BLaER1 treated with 17β-estradiol and CSF1 and Interleukin-3, amounts not matched to agents 10 nM and 100 nM (cell line): ENCODE measurements at regions not wholly inside any gene's neighbourhood (a gene's known extent, or its start where the extent isn't known, plus 50 kb on each side); places are given as distances from the start of the nearest gene placed in this dataset.

Experiments used
- H3K27ac ChIP-seq, 11 experiments: shearing (Covaris generic); formaldehyde crosslinking; 2 replicates each; pipeline ENCODE4 v1.8.1; 2022
- H3K27me3 ChIP-seq, 11 experiments: shearing (Covaris generic); formaldehyde crosslinking; 2 replicates each; pipeline ENCODE4 v1.8.1; 2022
- H3K36me3 ChIP-seq, 11 experiments: shearing (Covaris generic); formaldehyde crosslinking; 2 replicates each; pipeline ENCODE4 v1.8.1; 2022
- H3K4me1 ChIP-seq, 10 experiments: shearing (Covaris generic); formaldehyde crosslinking; 2 replicates each; pipeline ENCODE4 v1.8.1; 2022
- H3K4me2 ChIP-seq, 11 experiments: shearing (Covaris generic); formaldehyde crosslinking; 2 replicates each; pipeline ENCODE4 v1.8.1; 2022
- H3K4me3 ChIP-seq, 10 experiments: shearing (Covaris generic); formaldehyde crosslinking; 2 replicates each; pipeline ENCODE4 v1.8.1; 2022
- H3K9ac ChIP-seq, 11 experiments: shearing (Covaris generic); formaldehyde crosslinking; 2 replicates each; pipeline ENCODE4 v1.8.1; 2022
- H3K9me3 ChIP-seq, 11 experiments: shearing (Covaris generic); formaldehyde crosslinking; replicated peaks in 1 of 11; 2 replicates each; pipeline ENCODE4 v1.8.1; 2022
- H4K20me1 ChIP-seq, 11 experiments: shearing (Covaris generic); formaldehyde crosslinking; 2 replicates each; pipeline ENCODE4 v1.8.1; 2022
- Cebpa-rat ChIP-seq, 11 experiments: shearing (Covaris generic); IDR thresholded peaks; 2 replicates each; pipeline ENCODE4 v1.8.1; 2022

DNA sequence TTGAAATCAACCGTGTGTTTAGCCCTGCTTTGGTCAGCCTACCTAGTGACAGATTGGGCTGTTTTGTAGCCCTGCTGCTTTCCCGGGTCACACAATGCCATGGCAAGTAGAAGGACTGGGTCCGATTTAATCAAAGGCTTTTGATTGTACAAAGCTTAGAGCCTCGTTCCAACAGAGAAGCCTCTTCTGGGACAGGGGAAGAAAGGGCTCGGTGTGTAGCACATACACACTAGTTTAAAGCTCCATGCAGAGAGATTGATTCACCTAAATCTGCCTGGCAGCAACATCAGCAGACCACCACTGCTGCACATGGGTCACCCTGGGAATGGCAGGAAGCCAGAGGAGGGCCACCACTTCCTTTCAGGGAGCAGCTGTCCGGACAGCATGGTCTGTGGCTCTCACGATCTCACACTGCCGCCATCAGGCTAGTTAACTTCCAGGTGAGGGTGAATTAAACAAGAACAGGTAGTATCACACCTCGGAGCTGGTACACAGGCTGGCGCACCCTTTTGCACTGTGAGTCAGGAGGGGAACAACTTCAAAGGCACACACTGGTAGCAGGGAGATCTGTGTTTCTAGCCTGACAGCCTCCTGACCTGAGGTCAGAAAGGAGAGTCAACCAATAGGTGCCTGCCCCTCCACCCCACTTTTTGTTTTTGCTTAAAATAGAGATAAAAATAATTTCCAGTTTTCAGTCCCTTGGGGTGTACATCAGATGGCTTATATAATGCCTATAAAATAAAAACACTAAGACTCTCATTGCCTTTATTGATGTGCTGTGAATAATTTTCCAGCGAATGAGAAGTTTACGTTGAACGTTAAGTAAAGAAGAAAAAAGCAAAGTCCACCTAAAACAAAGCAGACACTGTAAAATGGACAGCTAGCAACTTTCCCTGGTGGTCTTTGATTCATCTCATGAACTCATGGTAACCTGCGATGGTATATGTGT lies 108.5 kb downstream of the CDCA7 start:
- Histone ChIP-seq H3K4me2 (peak overlapping the region in 7 of 11 experiments; percentile 1 to 39 (median 30); a peak in 10 of 22 replicates), H3K4me1 (peaks cover 0 to 7% (median 6%) of the 10 kb centered on the region in 10 experiments; a peak in 11 of 20 replicates), H3K9me3 (no peaks in the 10 kb centered on the region), H3K27ac (no peak overlapping the region), H3K27me3 (no peaks in the 10 kb centered on the region), H3K9ac (no peak overlapping the region), H3K36me3 (no peaks in the 10 kb centered on the region), H3K4me3 (no peak overlapping the region), H4K20me1 (no peaks in the 10 kb centered on the region)
- no peak for TF ChIP-seq Cebpa-rat (IDR thresholded peaks at IDR 0.05)

DNA sequence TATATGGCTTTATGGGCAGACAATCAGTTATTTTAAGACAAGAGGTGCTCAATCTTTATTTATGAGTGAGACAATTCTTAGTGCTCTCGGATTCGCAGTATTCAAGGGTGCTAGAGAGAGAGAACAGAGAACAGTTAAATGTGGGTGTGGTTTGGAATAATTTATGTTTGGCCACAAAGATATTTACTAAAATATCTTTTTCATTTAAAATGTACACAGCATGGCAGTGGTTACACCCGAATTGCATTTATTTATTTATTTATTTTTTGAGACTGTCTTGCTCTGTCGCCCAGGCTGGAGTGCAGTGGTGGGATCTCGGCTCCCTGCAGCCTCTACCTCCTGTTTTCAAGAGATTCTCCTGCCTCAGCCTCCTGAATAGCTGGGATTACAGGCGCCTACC lies 109.2 kb downstream of the CDCA7 start:
- H4K20me1 ChIP-seq = no peaks in the 10 kb centered on the region
- no peak overlapping the region for H3K4me2 ChIP-seq

DNA sequence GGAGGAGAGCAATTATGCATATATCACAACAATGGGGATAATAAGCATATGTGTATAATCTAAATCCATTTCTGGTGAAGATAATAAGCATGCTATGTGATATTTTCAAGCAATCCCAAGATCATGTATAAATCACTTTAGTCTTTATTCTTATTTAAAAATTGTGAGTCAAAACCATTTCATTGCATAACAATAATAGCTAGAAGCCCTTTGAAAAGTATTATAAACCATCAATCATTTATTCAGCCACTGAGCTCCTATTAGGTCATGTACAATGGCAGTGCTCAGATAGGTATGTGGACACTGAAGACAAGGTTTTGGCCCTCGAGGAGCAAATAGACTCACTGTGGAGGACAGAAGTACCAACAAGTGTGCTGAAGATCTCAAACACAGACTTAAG lies 113.1 kb downstream of the CDCA7 start:
- no peaks in the 10 kb centered on the region for H3K36me3 ChIP-seq
- H3K9me3 ChIP-seq = peaks cover 4 to 16% (median 10%) of the 10 kb centered on the region in 11 experiments; a peak in 11 of 22 replicates
- H3K27ac ChIP-seq = no peak overlapping the region
- H3K9ac ChIP-seq = no peak overlapping the region
- H4K20me1 ChIP-seq = no peaks in the 10 kb centered on the region
- TF ChIP-seq Cebpa-rat (IDR thresholded peaks at IDR 0.05) = no peak
- no peak overlapping the region for H3K4me3 ChIP-seq
- H3K4me1 ChIP-seq = peaks cover 0 to 6% (median 5%) of the 10 kb centered on the region in 10 experiments; a peak in 11 of 20 replicates
- no peak overlapping the region for H3K4me2 ChIP-seq
- H3K27me3 ChIP-seq = no peaks in the 10 kb centered on the region

More for the DNA sequence above, 109.2 kb downstream of the CDCA7 start:
- Histone ChIP-seq H3K36me3 (no peaks in the 10 kb centered on the region), H3K4me1 (peaks cover 0 to 7% (median 6%) of the 10 kb centered on the region in 10 experiments; a peak in 11 of 20 replicates), H3K27me3 (no peaks in the 10 kb centered on the region), H3K9ac (no peak overlapping the region), H3K9me3 (peaks cover 0 to 1% (median 0%) of the 10 kb centered on the region in 11 experiments; a peak in 3 of 22 replicates), H3K27ac (no peak overlapping the region), H3K4me3 (no peak overlapping the region)
- TF ChIP-seq Cebpa-rat (IDR thresholded peaks at IDR 0.05) = no peak

DNA sequence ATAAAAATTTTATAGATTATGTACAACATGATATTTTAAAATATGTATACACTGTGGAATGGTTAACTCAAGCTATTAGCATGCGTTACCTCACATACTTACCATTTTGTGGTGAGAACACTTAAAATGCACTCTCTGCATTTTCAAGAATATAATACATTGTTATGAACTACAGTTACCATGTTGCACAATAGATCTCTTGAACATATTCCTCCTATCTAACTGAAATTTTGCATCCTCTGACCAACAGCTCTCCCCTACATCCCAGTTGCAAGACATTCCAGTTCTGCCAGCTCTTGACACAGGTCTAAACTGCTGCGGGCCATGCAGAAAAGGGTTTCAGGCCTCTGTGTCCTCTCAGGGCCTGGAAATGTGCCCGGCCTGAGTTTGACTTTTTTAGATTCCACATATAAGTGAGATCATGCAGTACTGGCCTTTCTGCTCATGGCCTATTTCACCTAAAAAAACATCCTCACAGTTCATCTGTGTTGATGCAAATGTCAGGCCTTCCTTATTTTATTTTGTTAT lies 113.7 kb downstream of the CDCA7 start:
- H3K4me1 ChIP-seq = peaks cover 0 to under 1% (median under 1%) of the 10 kb centered on the region in 10 experiments; a peak in 3 of 20 replicates
- no peak overlapping the region for H3K4me2 ChIP-seq
- no peaks in the 10 kb centered on the region for H3K36me3 ChIP-seq
- no peak overlapping the region for H3K4me3 ChIP-seq
- H3K9ac ChIP-seq = no peak overlapping the region
- H3K27me3 ChIP-seq = no peaks in the 10 kb centered on the region
- no peak overlapping the region for H3K27ac ChIP-seq
- H4K20me1 ChIP-seq = no peaks in the 10 kb centered on the region
- TF ChIP-seq Cebpa-rat (IDR thresholded peaks at IDR 0.05) = no peak
- peaks cover 4 to 16% (median 10%) of the 10 kb centered on the region in 11 experiments; a peak in 11 of 22 replicates for H3K9me3 ChIP-seq

DNA sequence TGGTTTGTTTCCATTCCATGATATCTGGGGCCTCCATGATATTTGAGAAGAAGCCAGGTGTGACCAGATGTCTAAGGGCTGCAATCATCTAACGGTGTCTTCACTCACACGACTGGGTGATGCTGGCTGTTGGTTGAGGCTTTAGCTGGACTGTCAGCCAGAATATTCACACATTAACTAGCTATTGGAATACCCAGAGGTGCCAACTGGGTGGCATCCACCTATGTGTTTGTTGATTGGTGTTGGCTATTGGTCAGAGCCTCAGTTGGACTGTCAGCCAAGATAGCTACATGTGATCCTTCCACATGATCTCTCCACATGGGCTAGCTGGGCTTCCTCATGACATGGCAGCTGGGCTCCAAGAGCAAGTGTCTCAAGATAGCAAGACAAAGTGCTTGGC lies 117.4 kb downstream of the CDCA7 start:
- Histone ChIP-seq H3K9me3 (peaks cover 4 to 16% (median 10%) of the 10 kb centered on the region in 11 experiments; a peak in 11 of 22 replicates), H3K4me3 (no peak overlapping the region), H3K27me3 (no peaks in the 10 kb centered on the region), H3K36me3 (no peaks in the 10 kb centered on the region), H4K20me1 (no peaks in the 10 kb centered on the region), H3K4me1 (no peaks in the 10 kb centered on the region), H3K4me2 (no peak overlapping the region), H3K9ac (no peak overlapping the region), H3K27ac (no peak overlapping the region)
- no peak for TF ChIP-seq Cebpa-rat (IDR thresholded peaks at IDR 0.05)

DNA sequence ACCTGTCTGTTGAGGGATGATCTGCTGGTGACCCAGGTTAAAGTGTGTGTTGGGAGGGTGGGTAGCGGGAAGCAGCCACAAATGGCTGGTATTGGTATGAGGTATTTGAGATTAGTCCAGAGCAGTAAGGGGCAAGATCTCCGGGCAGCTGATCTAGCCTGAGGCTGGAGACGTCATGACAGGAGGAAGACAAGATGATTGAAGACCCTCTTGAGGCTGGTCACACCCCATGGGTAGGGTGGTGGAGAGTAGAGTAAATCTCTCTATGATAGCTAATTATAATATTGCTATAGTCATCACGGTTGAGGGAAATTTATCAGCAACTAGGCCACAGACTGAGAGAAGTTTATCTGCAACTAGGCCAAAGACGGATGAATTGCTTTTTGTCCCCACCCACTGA lies 128.5 kb downstream of the CDCA7 start:
- Histone ChIP-seq H3K4me2 (peak overlapping the region in 3 of 11 experiments; percentile 5 to 29 (median 22); a peak in 1 of 22 replicates), H3K36me3 (no peaks in the 10 kb centered on the region), H3K9me3 (no peaks in the 10 kb centered on the region), H3K27ac (no peak overlapping the region), H3K9ac (no peak overlapping the region), H3K4me1 (no peaks in the 10 kb centered on the region), H3K4me3 (no peak overlapping the region), H4K20me1 (no peaks in the 10 kb centered on the region), H3K27me3 (no peaks in the 10 kb centered on the region)
- TF ChIP-seq Cebpa-rat (IDR thresholded peaks at IDR 0.05) = no peak

DNA sequence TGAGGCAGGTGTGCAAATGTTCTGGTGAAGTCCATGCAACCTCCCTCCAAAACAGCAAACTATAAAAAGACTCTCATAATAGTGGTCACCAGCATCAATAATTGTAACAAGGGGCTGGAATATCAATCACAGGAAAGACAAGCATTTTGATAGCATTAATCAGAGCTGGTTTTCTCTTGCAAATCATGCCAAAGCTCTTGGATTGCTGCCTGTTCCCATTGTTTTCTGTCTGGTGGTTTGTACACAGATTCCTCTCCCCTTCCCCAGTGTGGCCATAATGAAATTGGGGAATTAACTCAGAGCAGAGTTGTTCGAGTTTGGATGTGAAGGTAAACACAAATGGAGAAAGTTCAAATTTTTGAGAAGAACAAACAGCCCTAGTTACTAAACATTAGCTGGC lies 134.2 kb downstream of the CDCA7 start:
- Histone ChIP-seq H3K4me3 (no peak overlapping the region), H3K36me3 (no peaks in the 10 kb centered on the region), H3K9ac (no peak overlapping the region), H3K27ac (no peak overlapping the region), H4K20me1 (no peaks in the 10 kb centered on the region), H3K27me3 (no peaks in the 10 kb centered on the region), H3K4me2 (no peak overlapping the region), H3K4me1 (no peaks in the 10 kb centered on the region), H3K9me3 (no peaks in the 10 kb centered on the region)
- TF ChIP-seq Cebpa-rat (IDR thresholded peaks at IDR 0.05) = no peak

DNA sequence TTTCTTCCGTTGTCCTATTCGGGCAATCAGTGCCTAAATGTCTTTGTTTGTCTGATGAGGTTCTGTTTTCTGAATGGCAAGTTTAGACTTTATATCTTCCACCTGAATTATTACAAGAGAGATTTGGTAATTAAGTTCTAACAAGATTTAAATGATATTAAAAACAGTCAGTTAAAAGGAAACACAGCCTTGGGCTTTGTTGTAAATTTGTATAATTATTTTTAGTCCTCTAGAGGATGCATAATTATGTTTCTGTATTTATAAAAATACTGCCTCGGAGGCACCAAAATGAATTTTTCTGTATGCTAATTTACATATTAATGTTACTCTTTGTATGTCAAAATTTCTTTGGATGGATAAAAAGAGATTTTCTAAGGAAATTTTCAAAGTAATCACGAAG lies 136.7 kb downstream of the CDCA7 start:
- H3K4me3 ChIP-seq = no peak overlapping the region
- no peaks in the 10 kb centered on the region for H3K27me3 ChIP-seq
- H3K9me3 ChIP-seq = no peaks in the 10 kb centered on the region
- no peaks in the 10 kb centered on the region for H4K20me1 ChIP-seq
- TF ChIP-seq Cebpa-rat (IDR thresholded peaks at IDR 0.05) = no peak
- H3K4me1 ChIP-seq = no peaks in the 10 kb centered on the region
- H3K9ac ChIP-seq = no peak overlapping the region
- no peak overlapping the region for H3K4me2 ChIP-seq
- H3K27ac ChIP-seq = no peak overlapping the region
- no peaks in the 10 kb centered on the region for H3K36me3 ChIP-seq

DNA sequence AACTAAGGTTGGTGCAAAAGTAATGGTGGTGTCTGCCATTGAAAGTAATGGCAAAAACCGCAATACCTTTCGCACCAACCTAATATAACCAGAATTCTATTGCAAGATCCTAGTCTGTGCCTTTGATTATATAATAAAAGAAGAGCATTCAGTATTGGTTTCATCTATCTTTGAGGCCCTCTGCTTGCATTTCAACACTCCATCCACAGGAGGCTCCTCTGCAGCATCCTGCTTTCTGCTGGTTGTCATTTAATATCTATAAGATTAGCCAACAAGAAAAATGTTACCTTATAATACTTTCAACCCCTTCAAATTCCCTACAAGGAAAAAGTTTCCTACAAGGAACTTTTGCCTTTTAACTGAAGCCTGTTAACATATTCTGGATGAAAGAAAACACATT lies 139.2 kb downstream of the CDCA7 start:
- Histone ChIP-seq H3K9ac (no peak overlapping the region), H3K27me3 (no peaks in the 10 kb centered on the region), H3K4me3 (no peak overlapping the region), H3K9me3 (peaks cover 11 to 19% (median 13%) of the 10 kb centered on the region in 11 experiments; a peak in 16 of 22 replicates), H3K4me1 (no peaks in the 10 kb centered on the region), H4K20me1 (no peaks in the 10 kb centered on the region), H3K4me2 (no peak overlapping the region), H3K36me3 (no peaks in the 10 kb centered on the region), H3K27ac (no peak overlapping the region)
- TF ChIP-seq Cebpa-rat (IDR thresholded peaks at IDR 0.05) = no peak
